Mucosa of stomach (tissue), 1 donor: ENCODE measurements at regions not wholly inside any gene's neighbourhood (a gene's known extent, or its start where the extent isn't known, plus 50 kb on each side); places are given as distances from the start of the nearest gene placed in this dataset.

ENCODE experiments used
- H3K27me3 ChIP-seq: one replicate; pipeline ENCODE4 v1.7.0; 2013; ENCODE audit warnings: mild to moderate bottlenecking, low read length; ENCODE audit not compliant: control insufficient read depth, insufficient read depth
- H3K36me3 ChIP-seq: one replicate; pipeline ENCODE4 v1.7.0; 2013; ENCODE audit warnings: low read length; ENCODE audit not compliant: control insufficient read depth, insufficient read depth
- H3K4me1 ChIP-seq: one replicate; pipeline ENCODE4 v1.7.0; 2013; ENCODE audit warnings: mild to moderate bottlenecking, low read length; ENCODE audit not compliant: control insufficient read depth, insufficient read depth
- H3K4me3 ChIP-seq: one replicate; pipeline ENCODE4 v1.7.0; 2013; ENCODE audit warnings: low read length
- H3K9ac ChIP-seq: one replicate; pipeline ENCODE4 v1.7.0; 2013; ENCODE audit warnings: mild to moderate bottlenecking, low read length, moderate library complexity
- H3K9me3 ChIP-seq: one replicate; pipeline ENCODE4 v1.7.0; 2013; ENCODE audit warnings: mild to moderate bottlenecking, low read length, moderate library complexity; ENCODE audit not compliant: control insufficient read depth
- donor health status: Pancreatic carcinoma.

- H3K9ac ChIP-seq, result no peak overlapping the region
- H3K4me3 ChIP-seq, result no peak overlapping the region
- no peaks in the 10 kb centered on the region for H3K9me3 ChIP-seq
- no peaks in the 10 kb centered on the region for H3K4me1 ChIP-seq
- H3K27me3 ChIP-seq, result no peaks in the 10 kb centered on the region
- no peaks in the 10 kb centered on the region for H3K36me3 ChIP-seq
Measured at GRCh38 chr22:27499121-27499520, 302.4 kb downstream of the MN1 start.

GRCh38 chr22:27501191-27501936 is 300.2 kb downstream of the MN1 start:
- Histone ChIP-seq H3K4me1 (no peaks in the 10 kb centered on the region), H3K4me3 (no peak overlapping the region), H3K36me3 (no peaks in the 10 kb centered on the region)

DNA sequence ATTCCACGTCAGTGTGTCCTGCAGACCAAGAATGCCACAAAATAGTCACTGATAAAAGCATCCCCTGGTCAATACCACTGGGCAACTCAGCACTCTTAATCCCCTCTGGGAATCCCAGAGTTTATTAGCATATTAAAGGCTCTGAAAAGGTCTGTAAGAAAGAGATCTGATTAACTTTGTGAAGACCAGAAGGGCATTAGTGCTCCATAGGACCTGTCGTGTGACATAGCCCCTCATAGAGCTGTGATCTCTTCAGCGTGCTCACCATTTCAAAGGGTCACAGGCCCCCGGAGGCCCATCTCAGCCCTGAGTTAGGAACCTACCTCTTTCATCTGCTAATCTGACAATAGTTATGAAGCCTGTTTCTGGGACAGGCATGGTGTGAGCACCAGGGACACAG is 299.2 kb downstream of the MN1 start:
- no peak overlapping the region for H3K9ac ChIP-seq
- H3K27me3 ChIP-seq, result no peaks in the 10 kb centered on the region

More at GRCh38 chr22:27501191-27501936, 300.2 kb downstream of the MN1 start:
- no peaks in the 10 kb centered on the region for H3K27me3 ChIP-seq
- H3K9ac ChIP-seq, result no peak overlapping the region
- no peaks in the 10 kb centered on the region for H3K9me3 ChIP-seq

GRCh38 chr22:27504360-27505253 is 296.9 kb downstream of the MN1 start:
- H3K9me3 ChIP-seq, result no peaks in the 10 kb centered on the region
- H3K27me3 ChIP-seq, result no peaks in the 10 kb centered on the region
- H3K4me1 ChIP-seq, result peaks cover 4% of the 10 kb centered on the region
- no peak overlapping the region for H3K4me3 ChIP-seq
- H3K36me3 ChIP-seq, result no peaks in the 10 kb centered on the region
- no peak overlapping the region for H3K9ac ChIP-seq

More for the DNA sequence above, 299.2 kb downstream of the MN1 start:
- Histone ChIP-seq H3K36me3 (no peaks in the 10 kb centered on the region), H3K4me1 (peaks cover 4% of the 10 kb centered on the region), H3K9me3 (no peaks in the 10 kb centered on the region), H3K4me3 (no peak overlapping the region)

DNA sequence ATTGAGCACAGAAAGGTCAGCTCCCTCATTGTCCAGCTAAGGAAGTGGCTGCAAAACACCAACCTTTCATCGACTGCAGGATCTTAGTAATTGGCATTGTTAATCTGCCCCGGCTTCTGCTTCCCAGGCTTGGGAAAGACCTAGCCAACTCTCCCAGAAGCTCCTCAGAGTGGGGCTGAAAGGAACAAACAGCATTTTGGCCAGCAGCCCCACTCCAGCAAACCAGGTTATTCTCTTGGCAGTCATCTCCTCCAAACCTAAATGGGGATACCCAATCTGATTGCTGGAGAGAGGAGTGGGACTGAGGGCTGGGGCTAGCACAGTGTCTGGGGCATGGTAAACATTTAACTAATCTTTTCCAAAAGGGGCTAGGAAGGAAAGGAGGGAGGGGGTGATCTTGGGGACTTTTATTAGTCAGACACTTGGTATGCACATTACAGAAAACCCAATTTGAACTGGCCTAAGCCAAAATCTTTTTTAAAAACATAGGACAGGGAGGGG is 294.4 kb downstream of the MN1 start:
- H3K9me3 ChIP-seq, result no peaks in the 10 kb centered on the region
- H3K36me3 ChIP-seq, result no peaks in the 10 kb centered on the region
- H3K27me3 ChIP-seq, result no peaks in the 10 kb centered on the region
- no peak overlapping the region for H3K4me3 ChIP-seq
- peaks cover 7% of the 10 kb centered on the region for H3K4me1 ChIP-seq
- H3K9ac ChIP-seq, result no peak overlapping the region

DNA sequence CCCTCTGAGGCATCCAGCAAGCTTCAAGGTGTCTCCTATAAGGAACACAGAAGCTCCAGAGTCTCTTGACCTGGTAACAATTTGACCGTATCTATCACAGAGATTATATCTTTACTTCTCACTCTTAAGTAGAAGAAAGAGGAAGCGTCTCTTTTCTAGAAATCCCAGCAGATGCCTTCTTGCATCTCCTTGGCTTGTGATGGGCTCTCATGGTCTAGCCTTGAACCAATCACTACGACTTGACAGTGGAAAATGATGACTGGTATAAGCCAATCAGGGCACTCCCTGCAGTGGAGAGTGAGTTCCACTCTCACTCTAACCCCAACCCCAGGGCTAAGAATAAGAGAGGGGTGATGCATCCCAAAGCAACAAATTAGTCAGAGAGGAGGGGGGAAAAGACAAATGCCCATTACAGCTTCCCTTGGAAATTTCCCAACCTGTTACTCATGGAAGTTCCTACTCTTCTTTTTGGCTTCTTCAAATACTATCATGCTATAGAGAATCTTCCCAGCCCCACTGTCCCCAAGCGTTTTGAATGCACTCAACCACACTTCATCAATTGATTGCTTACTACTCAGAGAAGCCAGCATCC is 293.5 kb downstream of the MN1 start:
- Histone ChIP-seq H3K36me3 (no peaks in the 10 kb centered on the region), H3K9ac (no peak overlapping the region), H3K27me3 (no peaks in the 10 kb centered on the region), H3K9me3 (no peaks in the 10 kb centered on the region), H3K4me1 (peaks cover 12% of the 10 kb centered on the region), H3K4me3 (no peak overlapping the region)

- H3K4me1 ChIP-seq, result peaks cover 12% of the 10 kb centered on the region
- no peaks in the 10 kb centered on the region for H3K27me3 ChIP-seq
- H3K4me3 ChIP-seq, result no peak overlapping the region
- no peak overlapping the region for H3K9ac ChIP-seq
- no peaks in the 10 kb centered on the region for H3K36me3 ChIP-seq
- no peaks in the 10 kb centered on the region for H3K9me3 ChIP-seq
Measured at GRCh38 chr22:27509132-27509920, 292.2 kb downstream of the MN1 start.

- Histone ChIP-seq H3K9me3 (no peaks in the 10 kb centered on the region), H3K36me3 (no peaks in the 10 kb centered on the region), H3K9ac (no peak overlapping the region), H3K4me3 (no peak overlapping the region), H3K4me1 (peaks cover 12% of the 10 kb centered on the region), H3K27me3 (no peaks in the 10 kb centered on the region)
Measured at GRCh38 chr22:27510024-27510423, 291.5 kb downstream of the MN1 start.

DNA sequence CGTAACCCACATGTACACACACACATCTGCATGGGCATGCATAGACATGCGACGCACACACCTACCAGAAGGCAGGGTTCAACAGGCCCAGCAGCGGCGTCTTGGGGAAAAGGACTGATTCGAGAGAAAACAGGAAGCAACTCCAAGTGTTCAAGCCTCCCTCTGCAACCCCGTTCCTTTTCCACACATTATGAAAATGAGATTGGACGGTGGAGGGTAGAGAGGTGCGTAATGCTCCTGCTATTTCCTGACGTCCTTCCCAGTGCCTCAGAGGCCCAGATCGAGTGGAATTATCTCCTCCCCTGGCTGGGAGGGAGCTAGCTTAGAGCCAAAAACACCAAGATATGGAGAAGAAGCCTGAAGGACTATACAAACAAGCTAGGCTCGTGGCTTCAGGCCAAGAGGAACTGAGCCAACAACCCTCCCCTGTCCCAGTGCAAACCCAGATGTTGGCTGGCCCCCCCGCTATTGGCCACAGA is 289.2 kb downstream of the MN1 start:
- Histone ChIP-seq H3K4me1 (peaks cover 8% of the 10 kb centered on the region), H3K27me3 (no peaks in the 10 kb centered on the region), H3K4me3 (no peak overlapping the region), H3K9me3 (no peaks in the 10 kb centered on the region), H3K9ac (no peak overlapping the region), H3K36me3 (no peaks in the 10 kb centered on the region)

DNA sequence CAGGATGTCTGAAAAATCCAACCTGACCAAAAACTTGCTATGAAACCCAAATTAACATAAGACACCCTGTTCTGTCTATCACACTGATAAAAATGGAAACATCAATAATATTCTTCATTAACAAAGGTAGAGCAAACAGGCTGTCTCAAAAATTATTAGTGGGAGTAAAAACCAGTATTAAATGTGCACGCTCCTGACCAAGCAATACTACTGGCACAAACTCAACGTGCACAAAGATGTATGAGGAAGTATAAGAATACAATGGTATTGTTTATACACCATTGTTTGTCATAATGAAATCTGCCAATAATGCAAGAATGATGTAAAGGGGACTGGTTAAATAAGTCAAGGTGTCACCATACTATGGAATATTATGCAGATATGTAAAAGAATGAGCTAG is 288.5 kb downstream of the MN1 start:
- H3K36me3 ChIP-seq, result no peaks in the 10 kb centered on the region
- no peak overlapping the region for H3K4me3 ChIP-seq
- H3K9me3 ChIP-seq, result no peaks in the 10 kb centered on the region
- H3K27me3 ChIP-seq, result no peaks in the 10 kb centered on the region
- peaks cover 8% of the 10 kb centered on the region for H3K4me1 ChIP-seq
- no peak overlapping the region for H3K9ac ChIP-seq
